K562 (cell line): ENCODE measurements at regions not wholly inside any gene's neighbourhood (a gene's known extent, or its start where the extent isn't known, plus 50 kb on each side); places are given as distances from the start of the nearest gene placed in this dataset.
A peak's percentile ranks its signal among the peaks of the same experiment; 100 is the strongest.

Experiments
- BCL6 ChIP-seq: fragments of 250-450 bp; sonication (Bioruptor Pico); IDR thresholded peaks from 2 replicates; pipeline ENCODE4 v1.4.0; 2020
- DMBX1 ChIP-seq: fragments of 250-450 bp; sonication (Bioruptor Pico); IDR thresholded peaks from 2 replicates; pipeline ENCODE4 v1.8.0; 2022; ENCODE audit warnings: inconsistent platforms, mild to moderate bottlenecking, moderate library complexity, borderline replicate concordance
- EP400 ChIP-seq: fragments of 450-650 bp; IDR thresholded peaks from 2 replicates; pipeline ENCODE4 v1.6.1; 2017; ENCODE audit warnings: antibody characterized with exemption, mild to moderate bottlenecking, moderate library complexity
- ESRRA ChIP-seq: fragments of 450-650 bp; IDR thresholded peaks from 2 replicates; pipeline ENCODE4 v1.6.1; 2014; ENCODE audit warnings: low read depth, mild to moderate bottlenecking, moderate library complexity, borderline replicate concordance
- FOXJ3 ChIP-seq: sonication (generic); formaldehyde crosslinking; IDR thresholded peaks from 2 replicates; pipeline ENCODE4 v1.4.0; 2020; ENCODE audit warnings: mild to moderate bottlenecking, missing genetic modification reagents
- FOXK1 ChIP-seq: sonication (generic); formaldehyde crosslinking; IDR thresholded peaks from 2 replicates; pipeline ENCODE4 v1.8.0; 2022; ENCODE audit warnings: missing genetic modification reagents, mild to moderate bottlenecking, borderline replicate concordance
- GATAD2A ChIP-seq: fragments of 450-650 bp; IDR thresholded peaks from 2 replicates; pipeline ENCODE4 v1.6.1; 2017
- HDAC2 ChIP-seq: fragments of 450-650 bp; IDR thresholded peaks from 2 replicates; pipeline ENCODE4 v1.6.1; 2016; ENCODE audit warnings: mild to moderate bottlenecking
- L3MBTL2 ChIP-seq: fragments of 450-650 bp; IDR thresholded peaks from 2 replicates; pipeline ENCODE4 v1.6.1; 2016; ENCODE audit warnings: mild to moderate bottlenecking, moderate library complexity
- LARP7 ChIP-seq: fragments of 450-650 bp; IDR thresholded peaks from 2 replicates; pipeline ENCODE4 v1.6.1; 2016
- MAZ ChIP-seq, 2 experiments: fragments of 450-650 bp in 1 of 2; sonication (generic) in 1 of 2; formaldehyde crosslinking; IDR thresholded peaks in 1 of 2; conservative IDR thresholded peaks in 1 of 2; 2 replicates each; pipeline versions ENCODE4 v1.4.0 to v1.5.0; 2020; ENCODE audit warnings: mild to moderate bottlenecking in 1 of 2, missing genetic modification reagents in 1 of 2
- POLR2G ChIP-seq: fragments of 200-400 bp; formaldehyde crosslinking; IDR thresholded peaks from 2 replicates; pipeline ENCODE4 v1.6.1; 2017; ENCODE audit warnings: low read depth, mild to moderate bottlenecking, antibody characterized with exemption, low read length, moderate library complexity
- RCOR1 ChIP-seq, 2 experiments: IDR thresholded peaks; 2 replicates each; pipeline ENCODE4 v1.6.1; 2012; ENCODE audit warnings: low read depth in 2 of 2, low read length in 2 of 2, borderline replicate concordance in 1 of 2, improper control_type of control experiment in 1 of 2
- TAF9B ChIP-seq: fragments of 450-650 bp; IDR thresholded peaks from 2 replicates; pipeline ENCODE4 v1.6.1; 2018; ENCODE audit warnings: mild to moderate bottlenecking; ENCODE audit not compliant: partially characterized antibody
- TCF7 ChIP-seq: sonication (generic); IDR thresholded peaks from 2 replicates; pipeline ENCODE4 v1.6.1; 2016; ENCODE audit warnings: antibody characterized with exemption, borderline replicate concordance
- ZNF12 ChIP-seq: sonication (generic); formaldehyde crosslinking; IDR thresholded peaks from 2 replicates; pipeline ENCODE4 v1.4.0; 2020; ENCODE audit warnings: mild to moderate bottlenecking, missing genetic modification reagents
- ZNF133 ChIP-seq: fragments of 250-450 bp; sonication (Bioruptor Pico); IDR thresholded peaks from 2 replicates; pipeline ENCODE4 v1.4.0; 2020; ENCODE audit warnings: mild to moderate bottlenecking
- ZNF263 ChIP-seq: sonication (generic); formaldehyde crosslinking; IDR thresholded peaks from 2 replicates; pipeline ENCODE4 v1.8.0; 2022; ENCODE audit warnings: mild to moderate bottlenecking, missing genetic modification reagents, borderline replicate concordance
- ZNF311 ChIP-seq: fragments of 250-450 bp; sonication (Bioruptor Pico); IDR thresholded peaks from 2 replicates; pipeline ENCODE4 v1.4.0; 2020; ENCODE audit warnings: mild to moderate bottlenecking, moderate library complexity
- ZNF445 ChIP-seq: fragments of 250-450 bp; sonication (Bioruptor Pico); IDR thresholded peaks from 2 replicates; pipeline ENCODE4 v1.4.0; 2020; ENCODE audit warnings: low read depth, mild to moderate bottlenecking, moderate library complexity
- ZNF644 ChIP-seq: fragments of 200-800 bp; sonication (Bioruptor generic); IDR thresholded peaks from 2 replicates; pipeline ENCODE4 v1.6.1; 2016; ENCODE audit warnings: low read depth, missing genetic modification characterization, missing compliant biosample characterization
- ZNF668 ChIP-seq: fragments of 250-450 bp; sonication (Bioruptor Pico); IDR thresholded peaks from 2 replicates; pipeline ENCODE4 v1.8.0; 2022; ENCODE audit warnings: mild to moderate bottlenecking, inconsistent platforms
- TF ChIP-seq, protein P1 (sequence below): fragments of 450-650 bp; formaldehyde crosslinking; IDR thresholded peaks from 2 replicates; pipeline ENCODE4 v1.4.0; 2022; ENCODE audit warnings: missing genetic modification characterization
- TF ChIP-seq, protein P2 (sequence below): IDR thresholded peaks from 2 replicates; pipeline ENCODE4 v1.6.1; 2011; ENCODE audit not compliant: insufficient read length; ENCODE audit errors: extremely low read depth
- TF ChIP-seq, protein P3 (sequence below): fragments of 450-650 bp; IDR thresholded peaks from one replicate; pipeline ENCODE4 v1.6.1; 2018; ENCODE audit warnings: mild to moderate bottlenecking, moderate library complexity; ENCODE audit not compliant: partially characterized antibody
- TF ChIP-seq, protein P4 (sequence below): sonication (generic); formaldehyde crosslinking; IDR thresholded peaks from 2 replicates; pipeline ENCODE4 v1.9.0; 2022; ENCODE audit warnings: mild to moderate bottlenecking, missing genetic modification reagents

DNA sequence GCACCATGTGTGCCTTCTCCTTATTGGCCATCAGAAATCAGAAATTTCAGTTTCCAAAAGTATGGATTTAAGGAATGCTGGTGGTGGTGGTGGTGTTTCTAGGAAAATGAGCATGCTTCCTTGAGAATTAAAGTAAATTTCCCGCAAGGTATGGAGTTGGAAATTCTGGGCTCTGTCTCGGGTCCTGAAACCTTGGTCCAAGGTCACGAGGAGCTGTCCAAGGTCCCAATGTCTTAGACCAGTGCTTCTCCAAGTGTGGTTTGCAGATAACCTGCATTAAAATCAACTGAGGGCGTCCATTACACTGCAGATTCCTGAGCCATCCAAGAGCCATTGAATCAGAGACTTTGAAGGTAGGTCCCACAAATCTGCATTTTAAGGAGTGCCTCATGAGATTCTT is 210.9 kb upstream of the PKDCC start (continued):
- TF ChIP-seq, protein P1, sequence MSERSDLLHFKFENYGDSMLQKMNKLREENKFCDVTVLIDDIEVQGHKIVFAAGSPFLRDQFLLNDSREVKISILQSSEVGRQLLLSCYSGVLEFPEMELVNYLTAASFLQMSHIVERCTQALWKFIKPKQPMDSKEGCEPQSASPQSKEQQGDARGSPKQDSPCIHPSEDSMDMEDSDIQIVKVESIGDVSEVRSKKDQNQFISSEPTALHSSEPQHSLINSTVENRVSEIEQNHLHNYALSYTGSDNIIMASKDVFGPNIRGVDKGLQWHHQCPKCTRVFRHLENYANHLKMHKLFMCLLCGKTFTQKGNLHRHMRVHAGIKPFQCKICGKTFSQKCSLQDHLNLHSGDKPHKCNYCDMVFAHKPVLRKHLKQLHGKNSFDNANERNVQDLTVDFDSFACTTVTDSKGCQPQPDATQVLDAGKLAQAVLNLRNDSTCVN (CRISPR knock-in tag), result no peak
- TF ChIP-seq, protein P2, sequence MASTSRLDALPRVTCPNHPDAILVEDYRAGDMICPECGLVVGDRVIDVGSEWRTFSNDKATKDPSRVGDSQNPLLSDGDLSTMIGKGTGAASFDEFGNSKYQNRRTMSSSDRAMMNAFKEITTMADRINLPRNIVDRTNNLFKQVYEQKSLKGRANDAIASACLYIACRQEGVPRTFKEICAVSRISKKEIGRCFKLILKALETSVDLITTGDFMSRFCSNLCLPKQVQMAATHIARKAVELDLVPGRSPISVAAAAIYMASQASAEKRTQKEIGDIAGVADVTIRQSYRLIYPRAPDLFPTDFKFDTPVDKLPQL, result no peak
- TF ChIP-seq HDAC2 (peak; percentile 55; the same call in 1 of the 2 replicates), ZNF12 (peak; percentile 66; the same call in 1 of the 2 replicates), POLR2G (no peak), ZNF644 (tag) (peak; percentile 95), ZNF311 (CRISPR knock-in tag) (0 out of 2 replicates have a peak, but pooled peaks have one; percentile 47), ESRRA (peak; percentile 100), MAZ (CRISPR knock-in tag; conservative IDR thresholded peaks at IDR 0.05 in 1 of 2, IDR thresholded peaks at IDR 0.05 in 1 of 2) (peak in 1 of 2 experiments; percentile 95; a peak in 2 of 4 replicates), BCL6 (CRISPR knock-in tag) (peak; percentile 64; the same call in 1 of the 2 replicates), DMBX1 (CRISPR knock-in tag) (peak; percentile 92; the same call in 1 of the 2 replicates), ZNF263 (CRISPR knock-in tag) (peak; percentile 75), FOXJ3 (CRISPR knock-in tag) (peak; percentile 75), FOXK1 (CRISPR knock-in tag) (0 out of 2 replicates have a peak, but pooled peaks have one; percentile 53), ZNF133 (CRISPR knock-in tag) (no peak), GATAD2A (no peak), LARP7 (no peak), ZNF668 (0 out of 2 replicates have a peak, but pooled peaks have one; percentile 18), TAF9B (no peak), L3MBTL2 (no peak), EP400 (no peak), TCF7 (no peak), RCOR1 (IDR thresholded peaks at IDR 0.05; ENCODE audit: borderline replicate concordance in 1 of 2, low read depth in 2 of 2, low read length in 2 of 2) (peak in 1 of 2 experiments; percentile 86; a peak in 2 of 4 replicates), ZNF445 (CRISPR knock-in tag) (no peak)
- TF ChIP-seq, protein P3, sequence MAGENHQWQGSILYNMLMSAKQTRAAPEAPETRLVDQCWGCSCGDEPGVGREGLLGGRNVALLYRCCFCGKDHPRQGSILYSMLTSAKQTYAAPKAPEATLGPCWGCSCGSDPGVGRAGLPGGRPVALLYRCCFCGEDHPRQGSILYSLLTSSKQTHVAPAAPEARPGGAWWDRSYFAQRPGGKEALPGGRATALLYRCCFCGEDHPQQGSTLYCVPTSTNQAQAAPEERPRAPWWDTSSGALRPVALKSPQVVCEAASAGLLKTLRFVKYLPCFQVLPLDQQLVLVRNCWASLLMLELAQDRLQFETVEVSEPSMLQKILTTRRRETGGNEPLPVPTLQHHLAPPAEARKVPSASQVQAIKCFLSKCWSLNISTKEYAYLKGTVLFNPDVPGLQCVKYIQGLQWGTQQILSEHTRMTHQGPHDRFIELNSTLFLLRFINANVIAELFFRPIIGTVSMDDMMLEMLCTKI, result no peak
- TF ChIP-seq, protein P4, sequence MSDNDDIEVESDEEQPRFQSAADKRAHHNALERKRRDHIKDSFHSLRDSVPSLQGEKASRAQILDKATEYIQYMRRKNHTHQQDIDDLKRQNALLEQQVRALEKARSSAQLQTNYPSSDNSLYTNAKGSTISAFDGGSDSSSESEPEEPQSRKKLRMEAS (CRISPR knock-in tag), result no peak
